GM21526 (cell line): ENCODE measurements at regions not wholly inside any gene's neighbourhood (a gene's known extent, or its start where the extent isn't known, plus 50 kb on each side); places are given as distances from the start of the nearest gene placed in this dataset.

Experiments used
- ATAC-seq: cut with Tn5 transposase; IDR thresholded peaks from one replicate; pipeline ENCODE4 v1.9.1; 2021; ENCODE audit warnings: moderate library complexity; ENCODE audit not compliant: unreplicated experiment, low FRiP score

- ATAC-seq: no peak
Observed at GRCh38 chr5:61596265-61596664, 264.2 kb downstream of the ZSWIM6 start.

- ATAC-seq: no peak
Observed at GRCh38 chr5:61597684-61598083, 265.6 kb downstream of the ZSWIM6 start.

- ATAC-seq: no peak
Observed at GRCh38 chr5:61598126-61598525, 266.1 kb downstream of the ZSWIM6 start.

GRCh38 chr5:61599370-61600122, 267.5 kb downstream of the ZSWIM6 start:
- no peak for ATAC-seq

GRCh38 chr5:61600123-61600444, 268.0 kb downstream of the ZSWIM6 start:
- no peak for ATAC-seq

- ATAC-seq: no peak
Observed at GRCh38 chr5:61600945-61601511, 269.0 kb downstream of the ZSWIM6 start.

GRCh38 chr5:61603211-61603908, 271.3 kb downstream of the ZSWIM6 start:
- ATAC-seq: no peak

GRCh38 chr5:61604076-61605025, 272.3 kb downstream of the ZSWIM6 start:
- no peak for ATAC-seq

- ATAC-seq: no peak
Observed at GRCh38 chr5:61609840-61610677, 278.0 kb downstream of the ZSWIM6 start.

- ATAC-seq: no peak
Observed at GRCh38 chr5:61610678-61611024, 278.6 kb downstream of the ZSWIM6 start.

- ATAC-seq: no peak
Observed at GRCh38 chr5:61612431-61612830, 280.4 kb downstream of the ZSWIM6 start.

- no peak for ATAC-seq
Observed at GRCh38 chr5:61613679-61614078, 281.6 kb downstream of the ZSWIM6 start.

GRCh38 chr5:61614606-61615005, 282.5 kb downstream of the ZSWIM6 start:
- no peak for ATAC-seq

GRCh38 chr5:61617039-61617438, 285.0 kb downstream of the ZSWIM6 start:
- ATAC-seq: no peak

GRCh38 chr5:61617995-61618525, 286.0 kb downstream of the ZSWIM6 start:
- ATAC-seq: no peak

GRCh38 chr5:61618577-61618976, 286.5 kb downstream of the ZSWIM6 start:
- ATAC-seq: no peak

GRCh38 chr5:61619289-61619688, 287.2 kb downstream of the ZSWIM6 start:
- ATAC-seq: no peak

- no peak for ATAC-seq
Observed at GRCh38 chr5:61619777-61620518, 287.9 kb downstream of the ZSWIM6 start.

GRCh38 chr5:61620699-61621182, 288.7 kb downstream of the ZSWIM6 start:
- ATAC-seq: no peak
